ENCODE measurements at regions not wholly inside any gene's neighbourhood (a gene's known extent, or its start where the extent isn't known, plus 50 kb on each side); places are given as distances from the start of the nearest gene placed in this dataset.
"Not testable (repeated sequence)": the region's sequence is repeated elsewhere in the genome, so short reads cannot be mapped to it uniquely, and the experiment has no call there.

DNA sequence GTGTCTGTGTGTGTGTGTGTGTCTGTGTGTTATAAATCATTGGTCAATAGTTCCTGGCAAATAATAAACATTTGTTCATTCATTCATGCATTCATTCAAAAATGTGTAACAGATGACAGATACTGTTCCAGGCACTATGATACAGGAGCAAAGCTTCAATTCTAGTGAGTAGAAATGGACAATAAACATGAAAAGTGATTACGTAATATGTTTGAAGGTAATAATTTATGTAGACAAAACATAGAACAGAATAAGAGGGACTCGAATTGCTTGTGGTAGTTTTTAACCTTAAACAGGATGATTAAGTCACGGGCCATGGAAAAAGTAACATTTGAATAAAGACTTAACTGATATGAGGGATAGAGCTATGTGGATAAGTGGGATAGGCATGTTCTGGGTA is 90.1 kb upstream of the MAGEC2 start:
- Histone ChIP-seq H3K9me1 (ENCODE audit: insufficient read depth, low read length) (no peaks in the 10 kb centered on the region), H3K4me2 (ENCODE audit: low read depth, low read length) (no peak overlapping the region), H2AK5ac (ENCODE audit: low read depth, low read length) (no peak overlapping the region), H4K20me1 (ENCODE audit: insufficient read depth, low read length) (no peaks in the 10 kb centered on the region), H2AFZ (replicated peaks; ENCODE audit: low read length, poor library complexity) (no peak overlapping the region), H3K79me1 (ENCODE audit: low read depth in 1 of 2, low read length in 2 of 2) (no peaks in the 10 kb centered on the region), H2BK20ac (ENCODE audit: low read depth, low read length) (no peak overlapping the region), H3K4me3 (ENCODE audit: insufficient read depth, low read depth, low read length) (no peak overlapping the region), H3K27ac (ENCODE audit: insufficient read depth, low read length) (no peak overlapping the region), H3K9ac (ENCODE audit: low read depth, low read length) (no peak overlapping the region), H3K27me3 (ENCODE audit: control insufficient read depth, insufficient read depth, low read length) (no peaks in the 10 kb centered on the region), H3K36me3 (ENCODE audit: control insufficient read depth, insufficient read depth, low read length) (no peaks in the 10 kb centered on the region), H4K91ac (ENCODE audit: insufficient read depth, low read depth, low read length) (no peak overlapping the region), H4K5ac (ENCODE audit: low read depth, low read length) (no peak overlapping the region), H3K14ac (replicated peaks; ENCODE audit: low read depth, low read length) (no peak overlapping the region), H2BK5ac (ENCODE audit: low read depth, low read length, poor library complexity, severe bottlenecking) (no peak overlapping the region), H3K23ac (ENCODE audit: low read depth, low read length) (no peak overlapping the region), H3K18ac (ENCODE audit: low read depth, low read length) (no peak overlapping the region), H4K8ac (ENCODE audit: low read depth in 2 of 2, low read length in 2 of 2) (no peak overlapping the region), H3K56ac (ENCODE audit: extremely low read depth, insufficient read depth, low read length) (no peak overlapping the region), H2BK120ac (ENCODE audit: low read depth, low read length) (no peak overlapping the region), H3K4me1 (ENCODE audit: control insufficient read depth, insufficient read depth, low read length) (no peaks in the 10 kb centered on the region), H3K4ac (ENCODE audit: low read depth, low read length) (no peak overlapping the region), H3K9me3 (ENCODE audit: control insufficient read depth, insufficient read depth, low read length) (no peaks in the 10 kb centered on the region; the same call in 1 of the 2 replicates), H2AK9ac (replicated peaks; ENCODE audit: low read depth, low read length, poor library complexity) (no peak overlapping the region), H2BK15ac (ENCODE audit: low read depth, low read length) (no peak overlapping the region)
- in situ Hi-C loops (cut with MboI; ENCODE audit: low sequenced_read_pairs) = no loop called here
- POLR2A ChIA-PET (ENCODE audit: unreplicated experiment) = no interaction called here
- no peak for DNase-seq
- dilution Hi-C loops (cut with HindIII; ENCODE audit: low sequenced_read_pairs, unreplicated experiment) = no loop called here
- WGBS, 2 experiments (ENCODE audit: extremely low coverage in 2 of 2, insufficient read length in 1 of 2) = 14% methylated on average over 1 of the region's 3 CpGs; no CpG with 5 or more reads in 1 of the 2 experiments
- CTCF ChIA-PET = no interaction called here
- intact Hi-C loops (cut with micrococcal nuclease) = no loop called here
- ATAC-seq (ENCODE audit: low read depth) = no peak
- BruUV-seq (replicated peaks) = no TSS peak
- TF ChIP-seq RCOR1 (IDR thresholded peaks at IDR 0.05; ENCODE audit: insufficient replicate concordance, low read length) (no peak), CEBPB (IDR thresholded peaks at IDR 0.05; ENCODE audit: low read depth, low read length) (peak; percentile 76)

DNA sequence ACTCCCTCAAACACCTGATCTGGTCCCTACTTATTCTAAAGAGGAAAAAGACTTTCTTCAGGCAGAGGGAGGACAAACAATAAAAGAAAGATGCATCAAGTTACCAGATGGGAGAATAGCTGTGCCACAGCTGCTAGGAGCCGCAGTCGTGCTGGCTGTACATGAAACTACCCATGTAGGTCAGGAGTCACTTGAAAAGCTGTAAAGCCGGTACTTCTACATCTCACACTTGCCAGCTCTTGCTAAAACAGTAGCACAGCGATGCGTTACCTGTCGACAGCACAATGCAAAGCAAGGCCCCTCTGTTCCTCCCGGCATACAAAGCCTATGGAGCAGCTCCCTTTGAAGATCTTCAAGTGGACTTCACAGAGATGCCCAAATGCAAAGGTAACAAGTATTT is 65.1 kb upstream of the MAGEC2 start:
- DNase-seq; H3K4me1 ChIP-seq (ENCODE audit: control insufficient read depth, insufficient read depth, low read length); H3K9me1 ChIP-seq (ENCODE audit: insufficient read depth, low read length); H3K9ac ChIP-seq (ENCODE audit: low read depth, low read length); H3K4me3 ChIP-seq (ENCODE audit: insufficient read depth, low read depth, low read length); POLR2A ChIA-PET (ENCODE audit: unreplicated experiment); H2BK5ac ChIP-seq (ENCODE audit: low read depth, low read length, poor library complexity, severe bottlenecking); H3K36me3 ChIP-seq (ENCODE audit: control insufficient read depth, insufficient read depth, low read length); H4K91ac ChIP-seq (ENCODE audit: insufficient read depth, low read depth, low read length); H2AK9ac ChIP-seq (replicated peaks; ENCODE audit: low read depth, low read length, poor library complexity); ATAC-seq (ENCODE audit: low read depth); H2BK120ac ChIP-seq (ENCODE audit: low read depth, low read length); H3K18ac ChIP-seq (ENCODE audit: low read depth, low read length); BruUV-seq (replicated peaks); H2AK5ac ChIP-seq (ENCODE audit: low read depth, low read length); in situ Hi-C loops (cut with MboI; ENCODE audit: low sequenced_read_pairs); H3K27ac ChIP-seq (ENCODE audit: insufficient read depth, low read length); H4K8ac ChIP-seq (ENCODE audit: low read depth in 2 of 2, low read length in 2 of 2); H4K5ac ChIP-seq (ENCODE audit: low read depth, low read length); H3K4me2 ChIP-seq (ENCODE audit: low read depth, low read length); H3K4ac ChIP-seq (ENCODE audit: low read depth, low read length); H4K20me1 ChIP-seq (ENCODE audit: insufficient read depth, low read length); dilution Hi-C loops (cut with HindIII; ENCODE audit: low sequenced_read_pairs, unreplicated experiment); H2BK15ac ChIP-seq (ENCODE audit: low read depth, low read length); H2AFZ ChIP-seq (replicated peaks; ENCODE audit: low read length, poor library complexity); H3K23ac ChIP-seq (ENCODE audit: low read depth, low read length); H3K56ac ChIP-seq (ENCODE audit: extremely low read depth, insufficient read depth, low read length); H3K79me1 ChIP-seq (ENCODE audit: low read depth in 1 of 2, low read length in 2 of 2); H3K27me3 ChIP-seq (ENCODE audit: control insufficient read depth, insufficient read depth, low read length); H3K9me3 ChIP-seq (ENCODE audit: control insufficient read depth, insufficient read depth, low read length); intact Hi-C loops (cut with micrococcal nuclease); CTCF ChIA-PET; H2BK20ac ChIP-seq (ENCODE audit: low read depth, low read length); H3K14ac ChIP-seq (replicated peaks; ENCODE audit: low read depth, low read length): not testable (repeated sequence)
- WGBS, 2 experiments (ENCODE audit: extremely low coverage in 2 of 2, insufficient read length in 1 of 2) = 40% methylated on average over 2 of the region's 7 CpGs; no CpG with 5 or more reads in 1 of the 2 experiments

Data from IMR-90 (cell line).